Progenitor cell of endocrine pancreas (in vitro differentiated cells): ENCODE measurements at regions not wholly inside any gene's neighbourhood (a gene's known extent, or its start where the extent isn't known, plus 50 kb on each side); places are given as distances from the start of the nearest gene placed in this dataset.

Experiments
- DNase-seq: peaks from one replicate; pipeline ENCODE4 v3.0.0; 2021; ENCODE audit warnings: low spot score; ENCODE audit not compliant: unreplicated experiment
- H3K27ac Mint-ChIP-seq: 2 replicates; pipeline ENCODE4 v1.8.0; 2021; ENCODE audit warnings: mild to moderate bottlenecking, moderate library complexity, mixed read lengths
- H3K27me3 Mint-ChIP-seq: 2 replicates; pipeline ENCODE4 v1.8.0; 2021; ENCODE audit warnings: mixed read lengths
- H3K36me3 Mint-ChIP-seq: 2 replicates; pipeline ENCODE4 v1.8.0; 2022; ENCODE audit warnings: mixed read lengths; ENCODE audit not compliant: insufficient read depth
- H3K4me1 Mint-ChIP-seq: 2 replicates; pipeline ENCODE4 v1.8.0; 2021; ENCODE audit warnings: low read depth, mixed read lengths
- H3K4me3 Mint-ChIP-seq: 2 replicates; pipeline ENCODE4 v1.8.0; 2021; ENCODE audit warnings: low read depth, mild to moderate bottlenecking, moderate library complexity, mixed read lengths
- H3K9me3 Mint-ChIP-seq: 2 replicates; pipeline ENCODE4 v1.8.0; 2021; ENCODE audit warnings: low read depth, mixed read lengths
- TF ChIP-seq, protein P1 (sequence below): fragments of 200-600 bp; sonication (generic); IDR thresholded peaks from one replicate; pipeline ENCODE4 v1.5.0; 2021; ENCODE audit warnings: antibody characterized with exemption, mild to moderate bottlenecking; ENCODE audit not compliant: unreplicated experiment

DNA sequence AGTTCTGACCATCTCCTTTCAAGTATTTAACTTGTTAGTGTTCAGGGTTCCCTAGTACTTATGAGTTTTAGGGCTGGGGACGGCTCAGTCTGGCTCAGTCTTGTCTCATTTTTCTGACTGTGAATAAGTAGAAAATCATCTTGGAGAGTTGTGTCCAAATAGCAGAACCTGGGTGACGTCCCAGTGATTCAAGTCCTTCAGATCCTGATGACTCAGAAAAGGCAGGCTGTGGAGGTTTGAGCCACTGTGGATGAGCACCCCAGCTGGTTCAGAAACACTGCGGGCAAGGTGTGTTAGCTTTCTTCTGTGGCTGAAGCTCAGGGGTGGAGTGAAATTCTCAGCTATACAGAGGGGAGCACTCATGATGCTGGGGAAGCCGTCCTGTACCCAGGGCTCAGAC is 154.4 kb upstream of the NPY start:
- H3K4me3 Mint-ChIP-seq, result no peak overlapping the region
- H3K9me3 Mint-ChIP-seq, result no peaks in the 10 kb centered on the region
- H3K27ac Mint-ChIP-seq, result no peak overlapping the region
- no peaks in the 10 kb centered on the region for H3K36me3 Mint-ChIP-seq
- H3K4me1 Mint-ChIP-seq, result no peaks in the 10 kb centered on the region
- H3K27me3 Mint-ChIP-seq, result peaks cover 5% of the 10 kb centered on the region
- no peak for DNase-seq
- TF ChIP-seq, protein P1, sequence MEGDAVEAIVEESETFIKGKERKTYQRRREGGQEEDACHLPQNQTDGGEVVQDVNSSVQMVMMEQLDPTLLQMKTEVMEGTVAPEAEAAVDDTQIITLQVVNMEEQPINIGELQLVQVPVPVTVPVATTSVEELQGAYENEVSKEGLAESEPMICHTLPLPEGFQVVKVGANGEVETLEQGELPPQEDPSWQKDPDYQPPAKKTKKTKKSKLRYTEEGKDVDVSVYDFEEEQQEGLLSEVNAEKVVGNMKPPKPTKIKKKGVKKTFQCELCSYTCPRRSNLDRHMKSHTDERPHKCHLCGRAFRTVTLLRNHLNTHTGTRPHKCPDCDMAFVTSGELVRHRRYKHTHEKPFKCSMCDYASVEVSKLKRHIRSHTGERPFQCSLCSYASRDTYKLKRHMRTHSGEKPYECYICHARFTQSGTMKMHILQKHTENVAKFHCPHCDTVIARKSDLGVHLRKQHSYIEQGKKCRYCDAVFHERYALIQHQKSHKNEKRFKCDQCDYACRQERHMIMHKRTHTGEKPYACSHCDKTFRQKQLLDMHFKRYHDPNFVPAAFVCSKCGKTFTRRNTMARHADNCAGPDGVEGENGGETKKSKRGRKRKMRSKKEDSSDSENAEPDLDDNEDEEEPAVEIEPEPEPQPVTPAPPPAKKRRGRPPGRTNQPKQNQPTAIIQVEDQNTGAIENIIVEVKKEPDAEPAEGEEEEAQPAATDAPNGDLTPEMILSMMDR, result no peak

DNA sequence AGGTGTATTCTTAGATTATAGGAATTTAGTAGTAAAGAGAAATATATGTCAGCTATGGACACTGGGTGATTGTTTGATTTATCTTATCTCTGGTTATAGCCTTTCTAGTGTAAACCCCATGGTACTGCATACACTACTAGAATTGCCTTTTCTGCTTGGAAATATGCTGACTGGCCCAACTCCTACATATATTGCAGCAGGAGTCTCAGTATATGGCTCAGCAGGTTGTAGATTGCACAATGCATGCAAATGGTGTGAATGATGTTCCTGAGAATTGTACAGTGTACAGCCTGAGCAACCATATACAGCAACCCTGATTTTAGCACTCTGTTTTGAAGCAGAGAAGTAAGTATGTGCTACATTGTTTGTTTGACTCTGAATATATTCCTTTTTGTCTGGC is 153.4 kb upstream of the NPY start:
- Mint-ChIP-seq H3K9me3 (no peaks in the 10 kb centered on the region), H3K4me3 (no peak overlapping the region), H3K27ac (no peak overlapping the region), H3K4me1 (no peaks in the 10 kb centered on the region), H3K27me3 (peaks cover 5% of the 10 kb centered on the region), H3K36me3 (no peaks in the 10 kb centered on the region)
- DNase-seq, result no peak
- TF ChIP-seq, protein P1, result no peak

DNA sequence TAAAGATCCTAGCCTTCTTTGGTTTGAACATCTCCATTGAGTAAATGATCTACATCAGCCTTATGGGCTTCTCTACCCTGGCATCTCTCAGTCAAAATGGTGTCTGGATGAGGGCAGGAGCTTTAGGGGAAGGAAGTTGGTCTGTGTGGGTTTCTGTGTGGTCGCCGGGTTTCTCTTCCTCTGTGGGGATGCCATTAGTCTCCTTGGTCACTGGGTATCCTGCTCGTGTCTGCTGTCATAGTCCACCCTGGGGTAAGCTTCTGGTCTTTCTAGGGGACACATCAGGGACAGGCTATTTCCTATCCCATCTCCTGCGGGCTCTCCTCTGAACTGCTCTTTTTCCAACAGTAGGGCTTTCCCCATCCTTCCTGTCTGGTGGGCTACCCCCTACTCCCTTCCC is 150.3 kb upstream of the NPY start:
- Mint-ChIP-seq H3K4me3 (no peak overlapping the region), H3K27me3 (peaks cover 12% of the 10 kb centered on the region), H3K36me3 (no peaks in the 10 kb centered on the region), H3K9me3 (no peaks in the 10 kb centered on the region), H3K27ac (no peak overlapping the region), H3K4me1 (no peaks in the 10 kb centered on the region)
- no peak for DNase-seq
- TF ChIP-seq, protein P1, result no peak

DNA sequence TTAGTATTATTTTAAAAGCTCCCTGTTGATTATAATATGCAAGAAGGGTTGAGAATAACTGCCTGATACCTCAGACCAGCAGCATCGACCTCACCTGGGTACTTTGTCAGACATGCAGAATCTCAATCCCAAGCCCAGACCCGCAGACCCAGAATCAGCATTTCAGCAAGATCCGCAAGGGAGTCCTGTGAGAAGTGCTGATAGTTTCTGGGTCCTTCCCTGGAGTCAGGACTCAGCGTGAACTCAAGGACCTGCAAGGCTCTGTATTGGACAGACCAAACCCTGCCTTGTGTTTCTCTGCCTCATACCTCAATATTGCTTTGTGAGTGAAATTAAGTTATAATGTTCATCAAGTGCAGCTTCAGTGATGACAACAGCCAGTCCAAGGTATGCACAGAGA is 149.5 kb upstream of the NPY start:
- peaks cover 10% of the 10 kb centered on the region for H3K27me3 Mint-ChIP-seq
- H3K27ac Mint-ChIP-seq, result no peak overlapping the region
- H3K36me3 Mint-ChIP-seq, result no peaks in the 10 kb centered on the region
- DNase-seq, result no peak
- no peaks in the 10 kb centered on the region for H3K9me3 Mint-ChIP-seq
- no peaks in the 10 kb centered on the region for H3K4me1 Mint-ChIP-seq
- H3K4me3 Mint-ChIP-seq, result no peak overlapping the region
- TF ChIP-seq, protein P1, result no peak

DNA sequence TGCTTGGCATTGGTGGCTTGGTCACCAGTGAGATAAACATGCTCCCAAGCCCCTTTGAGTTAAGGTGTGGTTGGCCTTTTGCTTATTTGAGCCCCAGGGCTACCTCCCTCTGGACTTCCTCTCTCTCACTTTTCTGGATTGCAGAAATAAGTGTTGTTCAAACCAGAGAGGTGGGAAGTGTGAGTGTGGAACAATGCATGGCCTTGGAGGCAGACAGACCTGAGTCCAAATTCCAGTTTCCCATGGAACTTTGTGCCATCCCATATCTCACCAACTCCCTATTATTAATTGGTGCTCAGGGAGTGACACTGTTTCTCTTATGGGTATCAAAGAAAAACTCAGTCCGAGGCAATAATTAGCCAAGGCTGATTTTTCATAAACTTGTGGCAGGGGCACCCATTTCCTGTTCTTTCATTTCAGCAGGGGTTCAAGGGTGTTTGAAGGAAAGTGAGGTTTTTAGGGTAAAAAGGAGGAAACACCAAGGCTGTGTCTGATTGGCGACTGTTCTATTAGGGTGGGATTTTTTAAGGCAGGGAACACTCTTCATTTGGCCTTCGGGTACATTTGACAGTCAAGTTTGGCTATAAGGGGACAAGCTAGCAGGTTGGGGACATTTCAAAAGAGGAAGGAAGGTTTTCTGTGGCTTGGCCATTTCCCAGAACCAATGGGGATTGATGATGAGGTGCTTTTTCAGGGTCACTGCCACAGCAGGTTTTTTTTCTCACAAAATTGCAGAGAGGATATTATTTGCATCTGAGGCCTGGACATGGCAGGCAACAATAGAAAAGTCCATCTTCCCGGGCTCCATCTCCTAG is 148.8 kb upstream of the NPY start:
- Mint-ChIP-seq H3K9me3 (no peaks in the 10 kb centered on the region), H3K4me3 (no peak overlapping the region), H3K4me1 (peaks cover 3% of the 10 kb centered on the region), H3K27me3 (peaks cover 10% of the 10 kb centered on the region), H3K27ac (no peak overlapping the region), H3K36me3 (no peaks in the 10 kb centered on the region)
- DNase-seq, result no peak
- TF ChIP-seq, protein P1, result no peak
